ENCODE measurements at regions not wholly inside any gene's neighbourhood (a gene's known extent, or its start where the extent isn't known, plus 50 kb on each side); places are given as distances from the start of the nearest gene placed in this dataset.
A peak's percentile ranks its signal among the peaks of the same experiment; 100 is the strongest.

DNA sequence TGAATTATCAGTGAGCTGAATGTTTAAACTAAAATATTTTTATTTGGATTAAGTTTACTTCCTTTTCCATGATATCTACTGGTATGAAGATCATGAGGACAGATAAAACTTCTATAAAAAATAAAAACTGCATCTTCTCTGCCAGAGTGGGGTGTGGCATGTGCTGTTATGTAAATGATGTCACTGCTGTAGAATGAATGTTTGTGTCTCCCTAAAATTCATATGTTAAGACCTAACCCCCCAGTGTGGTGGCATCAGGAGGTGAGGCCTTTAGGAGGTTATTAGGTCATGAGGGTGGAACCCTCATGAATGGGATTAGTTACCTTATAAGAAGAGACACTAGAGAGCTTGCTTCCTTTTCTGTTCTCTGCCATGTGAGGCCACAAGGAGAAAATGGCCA lies 178.7 kb upstream of the DPH6 start (continued):
- no peak for TF ChIP-seq E2F5 (CRISPR knock-in tag; IDR thresholded peaks at IDR 0.05)
- TF ChIP-seq SMAD1 (IDR thresholded peaks at IDR 0.05; ENCODE audit: low read depth, low read length, partially characterized antibody): no peak
- TF ChIP-seq ARNT (IDR thresholded peaks at IDR 0.05): no peak
- no peak for TF ChIP-seq ETS1 (conservative IDR thresholded peaks at IDR 0.05; ENCODE audit: control insufficient read depth, low read depth, low read length)
- no peak for TF ChIP-seq RBM25 (IDR thresholded peaks at IDR 0.05; ENCODE audit: low read depth, low read length, severe bottlenecking)
- TF ChIP-seq NFE2 (IDR thresholded peaks at IDR 0.05; ENCODE audit: low read depth): no peak
- TF ChIP-seq NCOA4 (IDR thresholded peaks at IDR 0.05; ENCODE audit: partially characterized antibody): no peak

- no peaks in the 10 kb centered on the region for H3K9me3 ChIP-seq (replicated peaks; ENCODE audit: control insufficient read depth, insufficient read depth, low read depth, low read length)
- no peaks in the 10 kb centered on the region for H3K9me1 ChIP-seq (ENCODE audit: control insufficient read depth, insufficient read depth, low read length)
- no peaks in the 10 kb centered on the region; a peak in 1 of 5 replicates for H3K27me3 ChIP-seq (ENCODE audit: control insufficient read depth in 2 of 2, insufficient read depth in 2 of 2, low read length in 2 of 2)
- no peak overlapping the region for H3K9ac ChIP-seq (ENCODE audit: insufficient read depth in 1 of 2, low read depth in 2 of 2, low read length in 2 of 2)
- H3K4me2 ChIP-seq (ENCODE audit: insufficient read depth, low read length): no peak overlapping the region
- TF ChIP-seq FOSL1 (tag; conservative IDR thresholded peaks at IDR 0.05) (peak; percentile 43), ZBTB7A (IDR thresholded peaks at IDR 0.05; ENCODE audit: borderline replicate concordance, control insufficient read depth, low read depth, low read length) (no peak)
- no peak overlapping the region for H3K27ac ChIP-seq (ENCODE audit: extremely low read depth, low read depth, low read length)
- no TSS peak for BruUV-seq (replicated peaks)
- peaks cover 0 to 2% of the 10 kb centered on the region in 2 experiments; a peak in 1 of 5 replicates for H3K4me1 ChIP-seq (replicated peaks in 1 of 2; ENCODE audit: control insufficient read depth in 2 of 2, insufficient read depth in 2 of 2, low read length in 2 of 2)
- ChIA-PET CTCF (ENCODE audit: low intra/inter-chr PET ratio) (no interaction called here), POLR2A (no interaction called here)
- DNase-seq (ENCODE audit: extremely low read depth in 1 of 4, low spot score in 3 of 4) (no peak), ATAC-seq (no peak), FAIRE-seq (no peak)
- H3K36me3 ChIP-seq (ENCODE audit: control insufficient read depth, insufficient read depth, low read length): no peaks in the 10 kb centered on the region
- 26% methylated on average over 3 of the region's 3 CpGs for WGBS (ENCODE audit: insufficient coverage, low coverage, missing lambda C conversion rate)
- no peak overlapping the region for H3K4me3 ChIP-seq
- intact Hi-C loops (cut with micrococcal nuclease): no loop called here
- no peaks in the 10 kb centered on the region for H3K79me2 ChIP-seq (ENCODE audit: control insufficient read depth, insufficient read depth, low read length)
- in situ Hi-C loops (cut with MboI): no loop called here
- peak overlapping the region; percentile 47; the same call in 1 of the 2 replicates for H2AFZ ChIP-seq (ENCODE audit: low read depth, low read length)
- H4K20me1 ChIP-seq (replicated peaks; ENCODE audit: control insufficient read depth, insufficient read depth, low read length): no peaks in the 10 kb centered on the region
Measured at GRCh38 chr15:35725353-35725752, 179.4 kb upstream of the DPH6 start.
